Stimulated activated naive CD4-positive, alpha-beta T cell (primary cell): ENCODE measurements at regions not wholly inside any gene's neighbourhood (a gene's known extent, or its start where the extent isn't known, plus 50 kb on each side); places are given as distances from the start of the nearest gene placed in this dataset.
"Not testable (repeated sequence)": the region's sequence is repeated elsewhere in the genome, so short reads cannot be mapped to it uniquely, and the experiment has no call there.

Experiments
- DNase-seq, 6 experiments: peaks; one replicate each; lab custom pipeline; 2025; lab: John Stamatoyannopoulos, UW

GRCh38 chr1:235059221-235059620 is 69.4 kb downstream of the TOMM20 start:
- no peak for DNase-seq

- DNase-seq = no peak
These were observed 69.9 kb downstream of the TOMM20 start for GRCh38 chr1:235058695-235059094.

- DNase-seq = no peak
These were observed 71.0 kb downstream of the TOMM20 start for GRCh38 chr1:235057385-235058306.

GRCh38 chr1:235056937-235057336 is 71.7 kb downstream of the TOMM20 start:
- no peak for DNase-seq

- DNase-seq = no peak
These were observed 73.7 kb downstream of the TOMM20 start for GRCh38 chr1:235054936-235055335.

GRCh38 chr1:235054466-235054865 is 74.2 kb downstream of the TOMM20 start:
- DNase-seq = no peak

- no peak for DNase-seq
These were observed 76.3 kb downstream of the TOMM20 start for GRCh38 chr1:235052067-235053008.

- DNase-seq = no peak
These were observed 77.1 kb downstream of the TOMM20 start for GRCh38 chr1:235051521-235051920.

GRCh38 chr1:235050911-235051360 is 77.7 kb downstream of the TOMM20 start:
- no peak for DNase-seq

- DNase-seq = not testable (repeated sequence)
These were observed 78.8 kb downstream of the TOMM20 start for GRCh38 chr1:235049716-235050378.

GRCh38 chr1:235049217-235049616 is 79.4 kb downstream of the TOMM20 start:
- no peak for DNase-seq

GRCh38 chr1:235047331-235047871 is 81.2 kb downstream of the TOMM20 start:
- DNase-seq = no peak

- DNase-seq = no peak
These were observed 82.6 kb downstream of the TOMM20 start for GRCh38 chr1:235045921-235046601.

GRCh38 chr1:235045034-235045690 is 83.5 kb downstream of the TOMM20 start:
- no peak for DNase-seq

- DNase-seq = no peak
These were observed 85.4 kb downstream of the TOMM20 start for GRCh38 chr1:235043234-235043633.

- DNase-seq = no peak
These were observed 89.9 kb downstream of the TOMM20 start for GRCh38 chr1:235038701-235039100.

- no peak for DNase-seq
These were observed 92.7 kb downstream of the TOMM20 start for GRCh38 chr1:235035928-235036327.

GRCh38 chr1:235030919-235031596 is 97.6 kb downstream of the TOMM20 start:
- DNase-seq = no peak

GRCh38 chr1:235027862-235028250 is 100.8 kb downstream of the TOMM20 start:
- no peak for DNase-seq
